Panc1 (cell line): ENCODE measurements at regions not wholly inside any gene's neighbourhood (a gene's known extent, or its start where the extent isn't known, plus 50 kb on each side); places are given as distances from the start of the nearest gene placed in this dataset.

Experiments used
- ATAC-seq: fragments of 200-7000 bp; cut with Tn5 transposase; 2 replicates; pipeline ENCODE4 v1.9.1; 2020; ENCODE audit warnings: mild to moderate bottlenecking, moderate library complexity
- BruUV-seq: library from RNA; stranded (reverse); fragments of 400-500 nt; replicated peaks from 2 replicates; lab custom pipeline; 2021; lab: Mats Ljungman, UMichigan
- CTCF ChIA-PET: fragments of 300-600 bp; sonication (Branson Sonifier 250); formaldehyde crosslinking; loops from one replicate; lab custom pipeline; 2022; ENCODE audit warnings: antibody characterized with exemption; lab: Charles Lee
- POLR2A ChIA-PET: fragments of 300-600 bp; sonication (Branson Sonifier 250); formaldehyde crosslinking; loops from one replicate; lab custom pipeline; 2022; ENCODE audit warnings: antibody characterized with exemption; lab: Charles Lee
- DNase-seq: peaks from one replicate; pipeline ENCODE4 v3.0.0-alpha.2; 2010; ENCODE audit warnings: low read depth, low spot score
- H3K27ac ChIP-seq: 2 replicates; pipeline ENCODE4 v1.5.1; 2011; ENCODE audit warnings: mild to moderate bottlenecking, low read length, inconsistent platforms
- H3K27me3 ChIP-seq: fragments of 200-500 bp; sonication (Bioruptor generic); 2 replicates; pipeline ENCODE4 v1.6.0; 2014; ENCODE audit warnings: low read length, inconsistent platforms; ENCODE audit not compliant: control insufficient read depth, insufficient read depth
- H3K36me3 ChIP-seq: fragments of 200-500 bp; sonication (Bioruptor generic); 2 replicates; pipeline ENCODE4 v1.5.1; 2014; ENCODE audit warnings: inconsistent platforms, mild to moderate bottlenecking, low read length, moderate library complexity; ENCODE audit not compliant: control insufficient read depth, insufficient read depth
- H3K4me1 ChIP-seq: 2 replicates; pipeline ENCODE4 v1.5.1; 2011; ENCODE audit warnings: inconsistent platforms, mild to moderate bottlenecking, low read length, moderate library complexity; ENCODE audit not compliant: control insufficient read depth, insufficient read depth
- H3K4me3 ChIP-seq, 2 experiments: 2 replicates each; pipeline ENCODE4 v1.5.1; 2011 to 2012; ENCODE audit warnings: low read depth in 2 of 2, low read length in 2 of 2, mild to moderate bottlenecking in 2 of 2, inconsistent platforms in 1 of 2, moderate library complexity in 1 of 2
- H3K9me3 ChIP-seq: fragments of 200-500 bp; sonication (Bioruptor generic); 2 replicates; pipeline ENCODE4 v1.5.1; 2014; ENCODE audit warnings: low read depth, mild to moderate bottlenecking, inconsistent platforms, low read length, moderate library complexity; ENCODE audit not compliant: control insufficient read depth, insufficient read depth
- POLR2AphosphoS5 ChIP-seq: IDR thresholded peaks from 2 replicates; pipeline ENCODE4 v1.6.1; 2012; ENCODE audit warnings: mild to moderate bottlenecking, low read depth, low read length, moderate library complexity
- SIN3A ChIP-seq: IDR thresholded peaks from 2 replicates; pipeline ENCODE4 v1.6.1; 2012; ENCODE audit warnings: low read depth, mild to moderate bottlenecking, low read length, moderate library complexity, borderline replicate concordance; ENCODE audit not compliant: insufficient read depth
- TCF7L2 ChIP-seq: IDR thresholded peaks from 2 replicates; pipeline ENCODE4 v1.6.1; 2011; ENCODE audit warnings: mild to moderate bottlenecking, low read depth, low read length, inconsistent platforms
- in situ Hi-C: cut with HindIII; loops from 2 replicates; pipeline ENCODE4 v1.10.0; 2016; ENCODE audit warnings: low sequenced_read_pairs, low pct_unique_long_range_greater_than_20kb
- intact Hi-C: fragments of 100-400 bp; cut with micrococcal nuclease; formaldehyde crosslinking; loops from one replicate; pipeline ENCODE4 v1.10.0; 2022; ENCODE audit not compliant: unreplicated experiment
- TF ChIP-seq, protein P1 (sequence below): fragments of 450-650 bp; IDR thresholded peaks from 2 replicates; pipeline ENCODE4 v1.5.1; 2017; ENCODE audit warnings: mild to moderate bottlenecking
- TF ChIP-seq, protein P2 (sequence below), 2 experiments: IDR thresholded peaks; 2 replicates each; pipeline ENCODE4 v1.6.1; 2011 to 2012; ENCODE audit warnings: low read depth in 2 of 2, control low read depth in 1 of 2, low read length in 1 of 2, mild to moderate bottlenecking in 1 of 2, moderate library complexity in 1 of 2; ENCODE audit not compliant: insufficient read depth in 1 of 2

- Histone ChIP-seq H3K27me3 (peaks cover 5% of the 10 kb centered on the region), H3K36me3 (no peaks in the 10 kb centered on the region), H3K9me3 (no peaks in the 10 kb centered on the region), H3K4me1 (no peaks in the 10 kb centered on the region), H3K4me3 (no peak overlapping the region), H3K27ac (no peak overlapping the region)
- in situ Hi-C loops (no loop called here), intact Hi-C loops (no loop called here)
- CTCF ChIA-PET = interaction anchor here (0.5 kb wide), 1 partner anchor 604 kb away, joined by 6 read pairs; no protein-coding TSS in a partner anchor
- ATAC-seq (no peak), DNase-seq (no peak)
- POLR2A ChIA-PET = no interaction called here
- TF ChIP-seq POLR2AphosphoS5 (no peak), TCF7L2 (no peak), SIN3A (no peak)
- TF ChIP-seq, protein P1, sequence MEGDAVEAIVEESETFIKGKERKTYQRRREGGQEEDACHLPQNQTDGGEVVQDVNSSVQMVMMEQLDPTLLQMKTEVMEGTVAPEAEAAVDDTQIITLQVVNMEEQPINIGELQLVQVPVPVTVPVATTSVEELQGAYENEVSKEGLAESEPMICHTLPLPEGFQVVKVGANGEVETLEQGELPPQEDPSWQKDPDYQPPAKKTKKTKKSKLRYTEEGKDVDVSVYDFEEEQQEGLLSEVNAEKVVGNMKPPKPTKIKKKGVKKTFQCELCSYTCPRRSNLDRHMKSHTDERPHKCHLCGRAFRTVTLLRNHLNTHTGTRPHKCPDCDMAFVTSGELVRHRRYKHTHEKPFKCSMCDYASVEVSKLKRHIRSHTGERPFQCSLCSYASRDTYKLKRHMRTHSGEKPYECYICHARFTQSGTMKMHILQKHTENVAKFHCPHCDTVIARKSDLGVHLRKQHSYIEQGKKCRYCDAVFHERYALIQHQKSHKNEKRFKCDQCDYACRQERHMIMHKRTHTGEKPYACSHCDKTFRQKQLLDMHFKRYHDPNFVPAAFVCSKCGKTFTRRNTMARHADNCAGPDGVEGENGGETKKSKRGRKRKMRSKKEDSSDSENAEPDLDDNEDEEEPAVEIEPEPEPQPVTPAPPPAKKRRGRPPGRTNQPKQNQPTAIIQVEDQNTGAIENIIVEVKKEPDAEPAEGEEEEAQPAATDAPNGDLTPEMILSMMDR = no peak
- TF ChIP-seq, protein P2, sequence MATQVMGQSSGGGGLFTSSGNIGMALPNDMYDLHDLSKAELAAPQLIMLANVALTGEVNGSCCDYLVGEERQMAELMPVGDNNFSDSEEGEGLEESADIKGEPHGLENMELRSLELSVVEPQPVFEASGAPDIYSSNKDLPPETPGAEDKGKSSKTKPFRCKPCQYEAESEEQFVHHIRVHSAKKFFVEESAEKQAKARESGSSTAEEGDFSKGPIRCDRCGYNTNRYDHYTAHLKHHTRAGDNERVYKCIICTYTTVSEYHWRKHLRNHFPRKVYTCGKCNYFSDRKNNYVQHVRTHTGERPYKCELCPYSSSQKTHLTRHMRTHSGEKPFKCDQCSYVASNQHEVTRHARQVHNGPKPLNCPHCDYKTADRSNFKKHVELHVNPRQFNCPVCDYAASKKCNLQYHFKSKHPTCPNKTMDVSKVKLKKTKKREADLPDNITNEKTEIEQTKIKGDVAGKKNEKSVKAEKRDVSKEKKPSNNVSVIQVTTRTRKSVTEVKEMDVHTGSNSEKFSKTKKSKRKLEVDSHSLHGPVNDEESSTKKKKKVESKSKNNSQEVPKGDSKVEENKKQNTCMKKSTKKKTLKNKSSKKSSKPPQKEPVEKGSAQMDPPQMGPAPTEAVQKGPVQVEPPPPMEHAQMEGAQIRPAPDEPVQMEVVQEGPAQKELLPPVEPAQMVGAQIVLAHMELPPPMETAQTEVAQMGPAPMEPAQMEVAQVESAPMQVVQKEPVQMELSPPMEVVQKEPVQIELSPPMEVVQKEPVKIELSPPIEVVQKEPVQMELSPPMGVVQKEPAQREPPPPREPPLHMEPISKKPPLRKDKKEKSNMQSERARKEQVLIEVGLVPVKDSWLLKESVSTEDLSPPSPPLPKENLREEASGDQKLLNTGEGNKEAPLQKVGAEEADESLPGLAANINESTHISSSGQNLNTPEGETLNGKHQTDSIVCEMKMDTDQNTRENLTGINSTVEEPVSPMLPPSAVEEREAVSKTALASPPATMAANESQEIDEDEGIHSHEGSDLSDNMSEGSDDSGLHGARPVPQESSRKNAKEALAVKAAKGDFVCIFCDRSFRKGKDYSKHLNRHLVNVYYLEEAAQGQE (IDR thresholded peaks at IDR 0.05; ENCODE audit: insufficient read depth in 1 of 2, low read depth in 2 of 2, low read length in 1 of 2) = no peak
- BruUV-seq = no TSS peak
Observed at GRCh38 chr5:56595566-56595965, 219.8 kb upstream of the MAP3K1 start.

GRCh38 chr5:56594792-56595191 lies 220.6 kb upstream of the MAP3K1 start:
- intact Hi-C loops = no loop called here
- no peak for ATAC-seq
- TF ChIP-seq TCF7L2 = no peak
- TF ChIP-seq, protein P2 (IDR thresholded peaks at IDR 0.05; ENCODE audit: insufficient read depth in 1 of 2, low read depth in 2 of 2, low read length in 1 of 2) = no peak
- ChIA-PET POLR2A (no interaction called here), CTCF (no interaction called here)
- in situ Hi-C loops = no loop called here
- BruUV-seq = no TSS peak
- Histone ChIP-seq H3K27ac (no peak overlapping the region), H3K36me3 (no peaks in the 10 kb centered on the region), H3K4me3 (no peak overlapping the region), H3K4me1 (no peaks in the 10 kb centered on the region), H3K27me3 (peaks cover 5% of the 10 kb centered on the region), H3K9me3 (no peaks in the 10 kb centered on the region)
- DNase-seq = no peak
